ENCODE measurements at regions not wholly inside any gene's neighbourhood (a gene's known extent, or its start where the extent isn't known, plus 50 kb on each side); places are given as distances from the start of the nearest gene placed in this dataset.

DNA sequence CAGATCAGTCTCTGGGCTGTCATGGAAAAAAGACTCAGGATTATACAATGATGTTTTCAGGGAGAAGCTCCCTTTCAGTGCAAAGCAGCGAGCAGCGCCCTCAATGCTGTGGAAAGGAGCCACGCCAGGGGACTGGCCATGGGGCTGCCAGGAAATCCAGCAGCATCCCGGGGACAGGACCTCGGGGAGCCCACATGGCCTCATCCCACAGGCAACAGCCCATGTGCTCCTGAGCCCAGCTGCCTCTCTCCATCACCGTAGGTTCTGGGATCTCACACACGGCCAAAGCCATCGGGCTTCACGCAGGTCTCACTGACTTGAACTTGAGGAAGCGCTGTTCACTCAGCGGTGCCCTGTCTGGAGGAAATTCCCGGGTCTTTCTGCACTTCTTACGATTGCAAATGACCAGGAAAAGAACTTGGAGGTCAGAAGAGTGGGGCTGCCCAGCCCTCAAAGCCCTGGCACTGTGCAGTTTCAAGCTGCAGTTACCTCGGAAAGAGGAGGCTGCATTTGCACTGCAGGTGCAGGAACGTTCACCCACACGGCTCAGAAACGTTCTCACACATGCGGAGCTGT lies 125.9 kb upstream of the THBS2 start:
- TF ChIP-seq, protein P1, sequence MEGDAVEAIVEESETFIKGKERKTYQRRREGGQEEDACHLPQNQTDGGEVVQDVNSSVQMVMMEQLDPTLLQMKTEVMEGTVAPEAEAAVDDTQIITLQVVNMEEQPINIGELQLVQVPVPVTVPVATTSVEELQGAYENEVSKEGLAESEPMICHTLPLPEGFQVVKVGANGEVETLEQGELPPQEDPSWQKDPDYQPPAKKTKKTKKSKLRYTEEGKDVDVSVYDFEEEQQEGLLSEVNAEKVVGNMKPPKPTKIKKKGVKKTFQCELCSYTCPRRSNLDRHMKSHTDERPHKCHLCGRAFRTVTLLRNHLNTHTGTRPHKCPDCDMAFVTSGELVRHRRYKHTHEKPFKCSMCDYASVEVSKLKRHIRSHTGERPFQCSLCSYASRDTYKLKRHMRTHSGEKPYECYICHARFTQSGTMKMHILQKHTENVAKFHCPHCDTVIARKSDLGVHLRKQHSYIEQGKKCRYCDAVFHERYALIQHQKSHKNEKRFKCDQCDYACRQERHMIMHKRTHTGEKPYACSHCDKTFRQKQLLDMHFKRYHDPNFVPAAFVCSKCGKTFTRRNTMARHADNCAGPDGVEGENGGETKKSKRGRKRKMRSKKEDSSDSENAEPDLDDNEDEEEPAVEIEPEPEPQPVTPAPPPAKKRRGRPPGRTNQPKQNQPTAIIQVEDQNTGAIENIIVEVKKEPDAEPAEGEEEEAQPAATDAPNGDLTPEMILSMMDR (IDR thresholded peaks at IDR 0.05; ENCODE audit: insufficient read depth, low read length), result no peak
- no peak for TF ChIP-seq GABPA (IDR thresholded peaks at IDR 0.05; ENCODE audit: low read depth)
